ENCODE measurements at regions not wholly inside any gene's neighbourhood (a gene's known extent, or its start where the extent isn't known, plus 50 kb on each side); places are given as distances from the start of the nearest gene placed in this dataset.

GRCh38 chr4:117357866-117358265 lies 272.5 kb upstream of the TRAM1L1 start (continued):
- TF ChIP-seq PPARA (CRISPR knock-in tag; IDR thresholded peaks at IDR 0.05; ENCODE audit: borderline replicate concordance) (no peak), ZFP30 (CRISPR knock-in tag; IDR thresholded peaks at IDR 0.05) (no peak), SNAI2 (CRISPR knock-in tag; IDR thresholded peaks at IDR 0.05) (no peak), ZNF565 (CRISPR knock-in tag; conservative IDR thresholded peaks at IDR 0.05; ENCODE audit: low read depth) (no peak), ZNF8 (CRISPR knock-in tag; IDR thresholded peaks at IDR 0.05) (no peak), GLIS3 (CRISPR knock-in tag; IDR thresholded peaks at IDR 0.05) (no peak)

- ATAC-seq, result no peak
- TF ChIP-seq ISL1 (CRISPR knock-in tag; IDR thresholded peaks at IDR 0.05) (no peak), ZFP30 (CRISPR knock-in tag; IDR thresholded peaks at IDR 0.05) (no peak), CSRNP3 (CRISPR knock-in tag; IDR thresholded peaks at IDR 0.05) (no peak), ZNF70 (CRISPR knock-in tag; IDR thresholded peaks at IDR 0.05) (no peak), ESRRG (CRISPR knock-in tag; IDR thresholded peaks at IDR 0.05) (no peak), OSR1 (CRISPR knock-in tag; IDR thresholded peaks at IDR 0.05) (no peak)
These were observed 285.7 kb upstream of the TRAM1L1 start for GRCh38 chr4:117370944-117371668.

- ATAC-seq, result no peak
- no peak for TF ChIP-seq CREB5 (CRISPR knock-in tag; IDR thresholded peaks at IDR 0.05; ENCODE audit: low read depth)
- TF ChIP-seq TSHZ2 (CRISPR knock-in tag; IDR thresholded peaks at IDR 0.05), result no peak
- no peak for TF ChIP-seq TOX (CRISPR knock-in tag; IDR thresholded peaks at IDR 0.05; ENCODE audit: borderline replicate concordance)
- no peak for TF ChIP-seq SNAI2 (CRISPR knock-in tag; IDR thresholded peaks at IDR 0.05)
- no peak for TF ChIP-seq PPARA (CRISPR knock-in tag; IDR thresholded peaks at IDR 0.05; ENCODE audit: borderline replicate concordance)
These were observed 289.7 kb upstream of the TRAM1L1 start for GRCh38 chr4:117375101-117375500.

GRCh38 chr4:117376692-117377091 lies 291.3 kb upstream of the TRAM1L1 start:
- TF ChIP-seq TCF4 (CRISPR knock-in tag; IDR thresholded peaks at IDR 0.05; ENCODE audit: borderline replicate concordance) (peak; percentile 49), TSHZ2 (CRISPR knock-in tag; IDR thresholded peaks at IDR 0.05) (no peak)
- no peak for ATAC-seq

- ATAC-seq, result no peak
- TF ChIP-seq ZNF70 (CRISPR knock-in tag; IDR thresholded peaks at IDR 0.05) (no peak), CSDC2 (CRISPR knock-in tag; IDR thresholded peaks at IDR 0.05) (no peak), ZFP30 (CRISPR knock-in tag; IDR thresholded peaks at IDR 0.05) (no peak), ZNF565 (CRISPR knock-in tag; conservative IDR thresholded peaks at IDR 0.05; ENCODE audit: low read depth) (no peak), TCF4 (CRISPR knock-in tag; IDR thresholded peaks at IDR 0.05; ENCODE audit: borderline replicate concordance) (no peak), GLIS3 (CRISPR knock-in tag; IDR thresholded peaks at IDR 0.05) (no peak), TSHZ2 (CRISPR knock-in tag; IDR thresholded peaks at IDR 0.05) (no peak), PPARA (CRISPR knock-in tag; IDR thresholded peaks at IDR 0.05; ENCODE audit: borderline replicate concordance) (no peak), ARNTL (CRISPR knock-in tag; IDR thresholded peaks at IDR 0.05; ENCODE audit: borderline replicate concordance, low read depth) (no peak)
These were observed 293.6 kb upstream of the TRAM1L1 start for GRCh38 chr4:117378942-117379341.
